ENCODE measurements at regions not wholly inside any gene's neighbourhood (a gene's known extent, or its start where the extent isn't known, plus 50 kb on each side); places are given as distances from the start of the nearest gene placed in this dataset.

- intact Hi-C loops (cut with DNase I) = no loop called here
- ATAC-seq (no peak), DNase-seq (ENCODE audit: low spot score) (no peak)
Observed at GRCh38 chr11:106389101-106389500, 311.6 kb downstream of the AASDHPPT start.

- no peak for ATAC-seq
- intact Hi-C loops (cut with DNase I) = no loop called here
- no peak for DNase-seq (ENCODE audit: low spot score)
Observed at GRCh38 chr11:106390078-106390477, 312.6 kb downstream of the AASDHPPT start.

GRCh38 chr11:106391771-106392420, 314.4 kb downstream of the AASDHPPT start:
- ATAC-seq = no peak
- no peak for DNase-seq (ENCODE audit: low spot score)
- intact Hi-C loops (cut with DNase I) = no loop called here

GRCh38 chr11:106395716-106396349, 318.4 kb downstream of the AASDHPPT start:
- DNase-seq (ENCODE audit: low spot score) (no peak), ATAC-seq (no peak)
- intact Hi-C loops (cut with DNase I) = no loop called here

- intact Hi-C loops (cut with DNase I) = no loop called here
- no peak for DNase-seq (ENCODE audit: low spot score)
- ATAC-seq = no peak
Observed at GRCh38 chr11:106397787-106398501, 320.5 kb downstream of the AASDHPPT start.

GRCh38 chr11:106398502-106399075, 321.1 kb downstream of the AASDHPPT start:
- no peak for DNase-seq (ENCODE audit: low spot score)
- intact Hi-C loops (cut with DNase I) = no loop called here
- ATAC-seq = peak; percentile 15

- ATAC-seq = peak; percentile 83
- intact Hi-C loops (cut with DNase I) = no loop called here
- DNase-seq (ENCODE audit: low spot score) = peak; percentile 70
Observed at GRCh38 chr11:106399076-106399511, 321.6 kb downstream of the AASDHPPT start.

GRCh38 chr11:106399624-106400023, 322.2 kb downstream of the AASDHPPT start:
- DNase-seq (ENCODE audit: low spot score) = no peak
- no peak for ATAC-seq
- intact Hi-C loops (cut with DNase I) = no loop called here

GRCh38 chr11:106400949-106401570, 323.6 kb downstream of the AASDHPPT start:
- intact Hi-C loops (cut with DNase I) = no loop called here
- no peak for DNase-seq (ENCODE audit: low spot score)
- ATAC-seq = no peak

GRCh38 chr11:106403751-106404150, 326.3 kb downstream of the AASDHPPT start:
- intact Hi-C loops (cut with DNase I) = no loop called here
- no peak for ATAC-seq
- no peak for DNase-seq (ENCODE audit: low spot score)

GRCh38 chr11:106409222-106409621, 331.8 kb downstream of the AASDHPPT start:
- no peak for DNase-seq (ENCODE audit: low spot score)
- no peak for ATAC-seq
- intact Hi-C loops (cut with DNase I) = no loop called here

GRCh38 chr11:106409671-106410070, 332.2 kb downstream of the AASDHPPT start:
- DNase-seq (ENCODE audit: low spot score) (no peak), ATAC-seq (no peak)
- intact Hi-C loops (cut with DNase I) = no loop called here

GRCh38 chr11:106410902-106411301, 333.4 kb downstream of the AASDHPPT start:
- no peak for DNase-seq (ENCODE audit: low spot score)
- intact Hi-C loops (cut with DNase I) = no loop called here
- ATAC-seq = no peak

GRCh38 chr11:106413222-106413621, 335.8 kb downstream of the AASDHPPT start:
- DNase-seq (ENCODE audit: low spot score) (no peak), ATAC-seq (no peak)
- intact Hi-C loops (cut with DNase I) = no loop called here

- ATAC-seq = no peak
- intact Hi-C loops (cut with DNase I) = no loop called here
- no peak for DNase-seq (ENCODE audit: low spot score)
Observed at GRCh38 chr11:106415510-106415909, 338.0 kb downstream of the AASDHPPT start.

GRCh38 chr11:106418791-106419190, 341.3 kb downstream of the AASDHPPT start:
- ATAC-seq (no peak), DNase-seq (ENCODE audit: low spot score) (no peak)
- intact Hi-C loops (cut with DNase I) = no loop called here

GRCh38 chr11:106420048-106420665, 342.7 kb downstream of the AASDHPPT start:
- peak; percentile 20 for ATAC-seq
- intact Hi-C loops (cut with DNase I) = no loop called here

GRCh38 chr11:106420686-106421085, 343.2 kb downstream of the AASDHPPT start:
- no peak for ATAC-seq
- DNase-seq (ENCODE audit: low spot score) = no peak
- intact Hi-C loops (cut with DNase I) = no loop called here

More at GRCh38 chr11:106420048-106420665, 342.7 kb downstream of the AASDHPPT start:
- DNase-seq (ENCODE audit: low spot score) = no peak

GRCh38 chr11:106421676-106422292, 344.3 kb downstream of the AASDHPPT start:
- intact Hi-C loops (cut with DNase I) = no loop called here
- DNase-seq (ENCODE audit: low spot score) (no peak), ATAC-seq (no peak)
